HG02884 (cell line): ENCODE measurements at regions not wholly inside any gene's neighbourhood (a gene's known extent, or its start where the extent isn't known, plus 50 kb on each side); places are given as distances from the start of the nearest gene placed in this dataset.

Experiments
- ATAC-seq: cut with Tn5 transposase; IDR thresholded peaks from one replicate; pipeline ENCODE4 v1.9.1; 2021; ENCODE audit warnings: mild to moderate bottlenecking, moderate library complexity; ENCODE audit not compliant: unreplicated experiment

- ATAC-seq: peak; percentile 77
Observed at GRCh38 chr11:109853156-109853776, 239.9 kb upstream of the ZC3H12C start.

DNA sequence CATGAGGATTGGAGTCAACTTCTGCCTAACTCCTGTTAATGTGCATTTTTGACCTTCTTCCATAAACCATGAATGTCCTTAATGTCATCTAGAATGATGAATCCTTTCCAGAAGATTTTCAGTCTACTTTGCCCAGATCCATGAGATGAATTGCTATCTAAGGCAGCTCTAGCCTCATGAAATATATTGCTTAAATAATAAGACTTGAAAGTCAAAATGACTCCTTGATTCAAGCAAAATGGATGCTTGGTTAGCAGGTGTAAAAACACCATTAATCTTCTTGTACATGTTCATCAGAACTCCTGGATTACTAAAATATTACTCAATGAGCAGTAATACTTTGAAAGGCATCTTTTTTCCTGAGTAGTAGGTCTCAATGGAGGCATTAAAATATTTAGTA is 238.5 kb upstream of the ZC3H12C start:
- no peak for ATAC-seq

- no peak for ATAC-seq
Observed at GRCh38 chr11:109856928-109857327, 236.3 kb upstream of the ZC3H12C start.

- ATAC-seq: no peak
Observed at GRCh38 chr11:109857637-109858036, 235.6 kb upstream of the ZC3H12C start.

DNA sequence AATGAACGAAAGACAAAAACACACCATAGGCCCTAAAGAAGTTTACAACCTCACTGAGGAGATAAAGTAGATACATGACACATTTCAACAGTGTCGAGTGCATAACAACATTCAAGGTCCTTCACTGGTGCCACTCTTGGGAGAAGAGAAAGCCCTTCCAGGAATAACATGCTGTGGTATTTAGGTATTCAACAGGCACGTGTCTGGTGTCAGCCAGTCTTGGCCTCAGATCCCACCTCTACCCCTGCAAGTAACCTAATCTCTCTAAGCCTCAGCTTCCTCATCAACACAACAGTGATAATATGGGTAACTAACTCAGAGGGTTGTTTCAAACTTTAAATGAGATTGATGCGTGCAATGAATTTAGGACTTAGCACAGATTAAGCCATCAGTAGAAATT is 235.0 kb upstream of the ZC3H12C start:
- ATAC-seq: no peak

DNA sequence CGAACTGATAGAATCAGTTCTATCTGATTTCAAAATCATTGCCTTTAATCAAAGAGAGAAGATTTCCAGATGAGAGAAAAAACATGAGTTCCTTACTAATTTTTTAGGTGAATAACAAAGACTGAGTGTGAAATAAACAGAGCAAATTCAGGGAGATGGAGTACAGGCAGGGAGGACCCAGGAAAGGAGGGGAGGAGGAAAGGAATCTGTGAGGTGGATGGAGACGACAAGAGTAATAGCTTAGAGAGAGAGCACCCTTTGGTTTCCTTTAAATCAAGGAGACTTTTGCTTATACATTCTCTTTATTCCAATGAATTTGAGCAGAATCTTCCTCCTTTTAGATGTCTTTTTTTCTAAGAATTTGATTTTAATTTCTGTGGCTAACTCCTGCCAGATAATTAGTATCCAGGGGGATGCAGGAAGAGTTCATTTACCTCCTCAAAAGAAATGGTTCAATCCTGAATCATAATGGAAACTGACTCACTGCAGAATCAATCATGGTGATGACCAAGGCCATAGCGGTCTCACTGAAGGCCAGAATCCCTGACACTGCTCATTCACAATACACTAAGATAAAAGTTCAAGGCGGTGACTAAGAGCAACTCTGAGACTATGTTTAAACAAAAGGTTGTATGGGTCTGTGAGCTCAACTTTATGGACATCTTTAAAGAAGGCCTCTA is 234.0 kb upstream of the ZC3H12C start:
- ATAC-seq: no peak

DNA sequence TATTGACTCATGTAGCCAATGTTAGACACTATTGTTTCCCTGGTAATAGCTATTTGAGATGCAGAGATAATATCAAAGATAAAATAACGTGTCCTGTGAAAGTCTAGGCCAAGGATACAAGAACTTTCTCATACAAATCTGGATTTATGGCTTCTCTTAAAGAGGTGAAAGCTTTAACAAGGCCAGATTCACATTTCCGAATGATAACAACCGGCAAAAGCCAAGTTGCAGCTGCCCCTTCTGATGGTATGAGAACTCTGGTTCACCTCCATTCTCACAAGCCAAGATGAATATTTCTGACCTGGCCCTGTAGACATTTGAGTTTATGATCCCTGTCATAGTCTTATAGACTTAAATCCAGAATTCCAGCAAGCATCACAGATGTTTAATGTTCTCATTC is 230.4 kb upstream of the ZC3H12C start:
- ATAC-seq: no peak

- ATAC-seq: peak; percentile 90
Observed at GRCh38 chr11:109864151-109864661, 229.0 kb upstream of the ZC3H12C start.

- peak; percentile 31 for ATAC-seq
Observed at GRCh38 chr11:109864834-109865547, 228.2 kb upstream of the ZC3H12C start.

DNA sequence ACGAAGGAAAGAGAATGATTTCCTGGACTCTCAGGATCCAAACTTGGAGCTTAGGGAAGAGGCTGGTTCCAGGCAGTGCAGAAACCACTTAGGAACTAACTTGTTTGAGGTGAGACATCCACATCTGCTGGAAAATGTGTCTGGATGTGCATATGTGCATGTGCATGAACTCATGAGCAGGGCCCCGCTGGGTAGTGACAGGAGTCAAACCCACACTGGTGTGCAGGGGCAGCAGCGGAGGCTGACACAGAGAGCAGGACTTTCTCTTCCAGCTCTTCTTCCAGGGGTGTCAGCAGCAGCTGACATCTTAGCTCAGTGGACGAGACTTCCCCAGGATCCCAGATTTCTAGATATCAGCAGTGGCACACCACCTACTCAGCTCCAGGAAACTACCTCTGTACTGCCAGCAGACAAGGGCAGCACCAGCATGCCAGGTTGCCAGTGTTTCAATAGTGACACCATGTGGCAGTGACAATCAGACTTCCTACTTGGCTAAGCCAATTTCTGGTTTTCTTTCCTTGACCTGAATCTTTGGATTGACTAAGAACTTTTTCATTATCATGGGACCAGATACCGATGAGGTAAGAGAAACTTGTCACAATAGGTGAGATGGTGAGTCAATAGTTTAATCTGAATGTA is 227.5 kb upstream of the ZC3H12C start:
- ATAC-seq: no peak

DNA sequence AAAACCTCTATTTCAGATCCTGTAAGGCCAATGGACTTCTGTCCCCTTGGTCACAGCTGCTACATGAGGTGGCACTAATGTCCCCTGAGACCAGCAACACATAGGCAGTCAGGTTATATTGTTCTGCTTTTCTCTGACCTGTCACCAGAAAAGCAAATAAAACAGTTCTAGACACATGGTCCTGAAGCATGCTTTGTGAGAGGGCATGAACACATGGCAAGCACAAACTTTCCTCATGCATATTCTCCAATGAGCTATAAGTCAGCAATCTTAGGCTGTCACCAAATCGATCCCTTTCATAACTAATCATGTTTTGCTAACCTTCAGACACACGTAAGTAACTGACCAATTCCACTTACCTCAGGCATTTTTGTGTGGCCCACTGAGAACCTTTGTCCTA is 225.4 kb upstream of the ZC3H12C start:
- no peak for ATAC-seq

DNA sequence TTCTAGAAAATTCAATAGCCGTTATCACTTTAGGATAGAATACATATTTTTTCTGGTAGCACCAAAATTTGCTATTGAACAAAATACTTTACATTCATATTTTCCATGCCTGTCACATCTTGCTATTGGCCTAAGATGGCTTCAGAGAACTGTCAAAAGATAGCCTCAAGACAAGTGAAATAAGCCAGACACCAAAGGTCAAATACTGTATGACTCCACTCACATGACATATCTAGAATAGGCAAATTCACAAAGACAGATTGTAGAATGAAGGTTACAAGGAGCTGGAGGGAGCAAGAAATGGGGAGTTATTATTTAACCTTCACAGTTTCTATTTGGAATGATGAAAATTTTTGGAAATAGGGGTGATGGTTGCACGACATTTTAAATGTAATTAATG is 223.7 kb upstream of the ZC3H12C start:
- ATAC-seq: no peak

DNA sequence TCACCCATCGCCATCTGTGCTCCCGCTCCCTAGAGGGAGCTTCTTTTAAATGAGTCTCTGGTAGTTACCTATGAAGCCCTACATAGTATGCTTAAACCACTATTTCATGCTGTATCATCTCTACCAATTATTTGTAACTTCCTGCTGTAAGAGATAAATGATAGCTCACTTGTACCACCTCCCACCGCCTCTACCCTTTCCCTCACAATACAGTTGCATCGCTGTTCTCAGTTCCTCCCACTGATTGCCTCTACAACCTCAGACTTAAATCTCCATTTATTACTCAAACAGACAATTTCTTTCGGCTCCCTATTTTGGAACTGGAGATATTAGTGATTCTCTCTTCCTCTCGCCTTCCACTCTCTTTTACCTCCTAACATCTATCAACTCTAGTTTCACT is 222.9 kb upstream of the ZC3H12C start:
- no peak for ATAC-seq

DNA sequence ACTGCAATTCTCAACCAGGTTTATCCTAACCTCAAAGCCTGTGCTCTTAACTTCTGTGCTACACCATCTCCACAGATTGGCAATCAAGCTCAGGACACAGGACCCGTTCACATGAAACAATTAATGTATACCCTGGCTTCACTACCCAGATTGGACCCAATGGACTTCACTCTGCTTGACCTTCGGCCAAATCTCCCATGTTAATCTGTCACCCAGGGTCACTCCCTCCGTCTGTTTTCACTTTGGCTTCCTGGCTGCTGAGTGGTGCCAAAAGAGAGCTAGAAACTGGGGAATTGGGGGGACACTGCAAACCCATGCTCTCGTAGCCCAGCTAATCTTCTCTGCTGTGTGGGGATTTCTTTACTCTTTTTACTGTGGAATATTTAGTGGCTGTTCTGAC is 216.1 kb upstream of the ZC3H12C start:
- ATAC-seq: no peak

DNA sequence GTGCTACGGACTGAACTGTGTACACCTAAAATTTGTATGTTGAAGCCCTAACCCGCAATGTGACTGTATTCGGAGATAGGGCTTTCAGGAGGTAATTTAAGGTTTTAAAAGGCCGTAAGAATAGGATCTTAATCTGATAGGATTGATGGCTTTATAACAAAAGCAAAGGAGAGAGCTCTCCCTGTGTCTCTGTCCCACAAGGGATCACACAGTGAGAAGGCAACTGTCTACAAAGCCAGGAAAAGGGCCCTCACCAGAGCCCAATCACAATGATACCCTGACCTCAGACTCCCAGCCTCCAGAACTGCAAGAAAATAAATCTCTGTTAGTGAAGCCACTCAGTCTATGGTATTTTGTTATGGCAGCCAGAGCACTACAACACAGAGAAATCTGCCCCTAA is 208.7 kb upstream of the ZC3H12C start:
- no peak for ATAC-seq

GRCh38 chr11:109885006-109885405 is 208.2 kb upstream of the ZC3H12C start:
- no peak for ATAC-seq

DNA sequence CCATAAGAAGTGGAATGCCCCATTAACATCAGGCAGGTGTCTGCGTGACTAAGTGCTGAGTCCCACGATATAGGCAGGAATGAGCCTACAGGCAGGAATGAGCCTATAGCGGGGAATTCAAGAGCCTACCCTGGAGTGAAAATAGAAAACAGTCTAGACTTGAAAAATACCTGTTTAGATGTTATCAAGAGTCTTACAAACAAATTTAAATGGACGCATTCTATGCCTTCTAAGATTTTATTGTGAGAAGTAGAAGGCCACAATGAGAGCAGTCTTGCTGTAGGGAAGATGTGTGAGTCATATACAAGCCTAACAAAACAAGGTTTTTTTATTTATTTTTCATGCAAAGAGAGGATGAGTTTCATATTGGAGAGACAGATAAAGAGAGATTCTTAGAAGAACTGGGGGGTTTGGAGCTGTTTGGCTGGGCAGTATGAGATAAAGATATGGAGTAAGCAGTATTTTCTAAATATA is 200.8 kb upstream of the ZC3H12C start:
- no peak for ATAC-seq

GRCh38 chr11:109894242-109894641 is 198.9 kb upstream of the ZC3H12C start:
- no peak for ATAC-seq

DNA sequence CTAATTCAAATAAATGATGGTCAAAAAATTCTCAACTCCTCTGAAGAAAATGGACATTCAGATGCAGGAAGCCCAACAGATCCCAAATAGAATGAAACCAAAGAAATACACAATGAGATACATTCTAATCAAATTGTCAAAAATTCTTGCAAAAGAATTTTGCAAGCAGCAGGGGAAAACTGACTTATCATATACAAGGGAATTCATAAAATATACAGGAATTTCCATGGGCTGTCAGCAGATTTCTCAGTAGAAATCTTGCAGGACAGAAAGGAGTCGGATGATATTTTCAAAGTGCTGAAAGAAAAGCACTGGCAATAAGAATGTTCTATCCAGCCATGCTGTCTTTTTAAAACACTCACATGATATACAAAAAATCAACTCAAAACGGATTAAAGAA is 194.6 kb upstream of the ZC3H12C start:
- ATAC-seq: no peak

- ATAC-seq: no peak
Observed at GRCh38 chr11:109902764-109903433, 190.3 kb upstream of the ZC3H12C start.

DNA sequence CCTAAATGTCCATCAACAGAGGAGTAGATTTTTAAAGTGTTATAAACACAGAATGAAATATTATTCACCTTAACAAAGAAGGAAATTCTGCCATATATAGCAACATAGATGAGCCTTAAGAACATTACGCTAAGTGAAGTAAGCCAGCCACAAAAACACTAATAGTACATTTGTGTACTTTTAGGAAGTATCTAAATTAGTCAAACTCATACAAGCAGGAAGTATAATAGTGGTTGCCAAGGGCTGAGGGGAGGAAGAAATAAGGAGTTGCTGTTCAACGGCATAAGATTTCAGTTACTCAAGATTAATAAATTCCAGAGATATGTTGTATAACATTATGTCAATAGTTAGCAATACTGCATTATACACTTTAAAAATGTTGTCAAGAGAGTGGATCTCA is 181.7 kb upstream of the ZC3H12C start:
- ATAC-seq: peak; percentile 79
